ENCODE measurements at regions not wholly inside any gene's neighbourhood (a gene's known extent, or its start where the extent isn't known, plus 50 kb on each side); places are given as distances from the start of the nearest gene placed in this dataset.

DNA sequence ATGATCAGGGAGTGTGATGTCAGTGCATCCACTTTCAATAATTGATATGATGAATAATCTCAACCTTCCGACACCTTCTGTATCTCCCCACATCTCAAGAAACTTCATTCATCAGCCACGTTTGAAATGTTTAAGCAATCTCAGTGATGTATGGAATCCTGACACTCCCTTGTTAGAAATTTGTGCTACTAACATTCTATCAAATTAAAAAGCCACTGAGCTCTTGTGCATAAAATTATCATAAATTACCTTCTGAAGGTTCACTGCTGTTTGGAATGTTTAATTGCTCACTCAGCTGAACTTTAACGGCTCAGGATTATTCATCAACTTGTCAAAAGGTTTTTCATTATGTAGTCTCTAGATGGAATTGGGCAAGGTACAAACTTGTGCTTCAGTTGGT, 108.4 kb upstream of the DPH6 start:
- FAIRE-seq: no peak
- DNase-seq (ENCODE audit: low spot score in 2 of 2): no peak

DNA sequence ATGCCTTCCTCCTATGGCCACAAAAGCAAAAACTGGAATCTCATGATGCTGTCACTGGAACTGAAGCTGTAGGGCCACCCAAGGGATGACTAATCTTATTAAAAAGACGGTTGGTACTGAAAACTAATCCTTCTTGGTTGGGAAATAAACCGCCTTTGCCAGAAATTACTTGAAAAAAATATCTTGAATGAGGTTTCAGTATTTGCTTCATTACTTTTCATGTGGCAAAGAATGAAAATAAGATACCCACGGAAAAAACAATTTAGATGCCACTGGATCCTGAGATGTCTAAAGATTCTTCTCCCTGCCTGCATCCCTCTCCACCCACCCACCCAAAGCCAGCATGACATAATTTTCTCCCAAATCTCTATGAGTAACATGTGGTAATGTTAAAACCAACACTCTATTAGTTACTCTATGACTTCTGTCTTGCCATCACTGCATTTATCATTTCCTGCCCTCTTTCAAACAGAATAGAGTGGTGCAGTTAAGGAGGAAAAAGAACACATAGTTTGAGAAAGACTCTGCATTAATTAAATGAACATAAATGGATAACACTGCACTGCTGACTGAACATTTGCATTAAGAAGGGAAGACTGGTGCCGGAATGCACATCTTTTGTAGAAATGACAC, 111.8 kb upstream of the DPH6 start:
- DNase-seq (ENCODE audit: low spot score in 2 of 2) (no peak), FAIRE-seq (no peak)

DNA sequence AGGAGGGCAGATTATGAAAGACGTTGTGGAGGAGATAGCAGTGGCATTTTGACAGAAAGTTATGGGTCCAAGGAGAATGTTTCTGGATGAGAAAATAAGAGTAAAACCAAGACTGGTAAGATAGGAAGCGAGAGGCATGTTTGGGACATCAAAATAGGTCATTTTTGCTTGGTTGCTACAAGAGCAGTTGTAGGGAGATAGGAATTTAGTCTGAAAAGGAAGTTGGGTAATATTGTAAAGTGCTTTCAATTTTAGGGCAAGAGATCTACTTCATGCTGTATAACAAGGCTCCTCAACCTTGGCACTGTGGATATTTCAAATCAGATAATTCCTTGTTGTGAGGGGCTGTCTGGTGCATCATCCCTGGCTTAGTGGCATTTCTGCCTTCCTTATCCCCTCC, 118.0 kb upstream of the DPH6 start:
- FAIRE-seq (no peak), DNase-seq (ENCODE audit: low spot score in 2 of 2) (no peak)

DNA sequence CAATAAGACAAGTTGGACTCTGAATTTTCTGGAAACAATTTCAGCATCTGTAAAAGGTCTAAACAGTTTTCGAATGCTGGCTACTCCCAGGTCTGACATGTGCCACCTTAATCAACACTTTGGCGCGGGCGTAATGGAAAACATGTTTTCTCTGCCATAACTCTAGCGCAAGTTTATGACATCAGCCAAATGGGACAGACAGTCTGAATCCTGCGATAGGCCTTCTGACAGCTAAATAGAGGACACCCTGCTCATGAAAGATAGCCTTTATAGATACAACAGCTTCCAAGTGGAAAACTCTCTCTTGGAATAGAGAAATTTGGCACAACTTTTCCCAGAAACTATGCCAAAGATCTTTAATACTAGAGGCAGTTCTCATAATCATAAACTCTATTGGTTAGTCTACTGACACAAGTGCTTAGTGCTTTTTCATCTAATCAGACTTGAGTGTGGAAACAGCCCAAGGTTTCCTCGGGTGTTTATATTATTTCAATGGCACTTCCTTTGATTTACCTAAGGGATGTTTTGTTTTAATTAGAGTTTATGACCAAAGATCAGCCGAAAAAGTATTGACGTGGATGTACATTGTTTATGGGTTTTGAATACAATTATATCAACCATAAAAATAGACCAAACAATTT, 120.1 kb upstream of the DPH6 start:
- DNase-seq (ENCODE audit: low spot score in 2 of 2) (no peak), FAIRE-seq (no peak)

DNA sequence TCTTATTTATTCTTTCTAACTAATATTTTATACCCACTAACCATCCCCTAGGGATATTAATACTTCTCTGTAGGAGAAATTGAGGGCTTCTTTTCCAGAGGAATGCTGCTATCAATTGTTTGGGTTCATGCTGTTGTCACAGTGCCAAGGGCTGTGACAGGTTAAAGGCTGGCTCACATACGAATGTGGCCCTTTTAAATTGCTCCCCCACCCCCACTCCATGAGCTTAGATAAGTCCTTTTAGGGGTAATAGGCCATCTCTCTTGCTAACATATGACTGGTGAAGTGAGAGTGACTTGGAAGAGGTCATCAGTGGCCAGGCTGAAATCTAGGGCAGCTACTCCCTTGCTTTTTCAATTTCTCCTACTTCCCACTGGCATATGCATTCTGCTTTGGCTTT, 121.9 kb upstream of the DPH6 start:
- FAIRE-seq: no peak
- DNase-seq (ENCODE audit: low spot score in 2 of 2): no peak

DNA sequence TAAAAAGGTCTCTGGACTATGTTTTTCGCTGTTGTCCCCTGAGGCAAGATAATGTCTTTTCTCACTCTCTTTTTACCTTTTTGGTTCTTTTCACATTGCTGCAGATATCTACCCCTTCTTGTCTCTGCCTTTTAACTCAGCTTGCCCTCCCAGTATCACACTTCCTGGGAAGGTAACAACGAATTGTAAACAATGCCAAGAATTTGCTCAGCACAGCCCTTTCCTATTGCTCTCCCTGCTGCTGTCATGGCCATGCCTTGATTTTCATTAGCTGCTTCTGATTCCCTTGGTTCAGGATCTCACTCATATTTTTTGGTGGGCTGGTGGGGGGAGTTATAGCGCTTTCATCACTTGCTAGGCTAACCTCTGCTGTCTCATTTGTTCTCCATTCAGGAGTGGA, 123.1 kb upstream of the DPH6 start:
- no peak for DNase-seq (ENCODE audit: low spot score in 2 of 2)

DNA sequence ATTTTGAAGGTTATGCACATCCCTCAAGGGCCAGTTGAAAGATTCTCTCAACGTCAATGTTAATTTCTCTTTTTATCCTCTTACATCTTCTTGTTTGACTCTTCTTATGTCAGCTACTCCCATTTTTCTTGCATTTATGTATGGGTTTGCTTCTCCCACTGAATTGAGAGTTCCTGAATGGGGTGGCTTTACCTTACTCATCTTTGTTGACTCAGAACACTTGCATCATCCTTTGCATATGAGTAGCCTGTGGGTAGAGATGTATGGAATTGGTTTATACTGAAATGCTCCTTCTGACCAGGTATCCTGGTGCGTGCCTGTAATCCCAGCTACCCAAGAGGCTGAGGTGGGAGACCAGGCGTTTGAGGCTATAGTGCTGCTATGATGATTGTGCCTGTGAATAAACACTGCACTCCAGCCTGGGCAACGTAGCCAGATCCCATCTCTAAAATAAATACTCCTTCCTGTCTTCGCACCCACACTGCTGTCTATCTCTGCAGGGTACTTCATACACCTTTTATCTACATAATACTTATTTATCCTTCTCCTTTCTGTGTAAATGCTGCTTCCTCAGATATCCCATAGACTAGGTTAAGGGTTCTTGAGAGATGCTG, 123.6 kb upstream of the DPH6 start:
- FAIRE-seq (no peak), DNase-seq (ENCODE audit: low spot score in 2 of 2) (no peak)

More for the DNA sequence above, 123.1 kb upstream of the DPH6 start:
- no peak for FAIRE-seq

DNA sequence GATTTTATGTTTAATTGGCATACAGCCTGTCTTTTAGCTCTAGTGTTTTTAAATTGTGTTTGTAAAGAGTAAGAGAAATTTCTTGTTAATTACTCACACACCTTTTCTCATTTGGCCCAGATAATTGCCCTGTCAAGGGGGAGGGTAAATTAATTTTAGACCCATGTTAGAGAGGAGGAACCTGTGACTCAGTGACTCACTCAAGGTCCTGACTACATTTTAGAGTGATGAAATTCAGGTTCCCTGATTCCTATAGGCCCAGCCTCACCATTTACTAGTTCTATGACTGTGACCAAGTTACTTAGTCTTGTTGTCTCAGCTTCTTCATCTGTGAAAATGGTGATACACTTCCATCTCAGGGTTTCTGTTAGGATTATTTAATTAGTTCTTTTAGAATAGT, 125.2 kb upstream of the DPH6 start:
- FAIRE-seq (no peak), DNase-seq (ENCODE audit: low spot score in 2 of 2) (no peak)

DNA sequence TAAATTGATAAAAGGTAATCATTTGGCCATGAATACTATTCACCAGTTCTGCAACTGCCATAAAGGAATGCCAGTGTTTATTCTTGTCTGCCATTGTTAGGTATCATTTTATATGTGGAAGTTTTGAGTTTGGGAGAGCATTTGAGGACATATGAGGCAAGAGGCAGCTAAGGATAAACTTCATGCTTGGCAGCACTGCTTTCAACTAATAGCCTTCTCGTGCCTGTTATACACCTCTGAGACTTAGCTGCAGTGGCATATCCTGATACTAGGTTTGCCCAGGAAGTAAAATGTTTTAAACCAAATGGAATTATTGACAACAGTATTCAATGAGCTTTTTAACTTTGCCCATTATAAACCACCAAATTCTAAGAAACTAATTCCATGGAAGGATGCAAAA, 126.0 kb upstream of the DPH6 start:
- no peak for FAIRE-seq
- no peak for DNase-seq (ENCODE audit: low spot score in 2 of 2)

DNA sequence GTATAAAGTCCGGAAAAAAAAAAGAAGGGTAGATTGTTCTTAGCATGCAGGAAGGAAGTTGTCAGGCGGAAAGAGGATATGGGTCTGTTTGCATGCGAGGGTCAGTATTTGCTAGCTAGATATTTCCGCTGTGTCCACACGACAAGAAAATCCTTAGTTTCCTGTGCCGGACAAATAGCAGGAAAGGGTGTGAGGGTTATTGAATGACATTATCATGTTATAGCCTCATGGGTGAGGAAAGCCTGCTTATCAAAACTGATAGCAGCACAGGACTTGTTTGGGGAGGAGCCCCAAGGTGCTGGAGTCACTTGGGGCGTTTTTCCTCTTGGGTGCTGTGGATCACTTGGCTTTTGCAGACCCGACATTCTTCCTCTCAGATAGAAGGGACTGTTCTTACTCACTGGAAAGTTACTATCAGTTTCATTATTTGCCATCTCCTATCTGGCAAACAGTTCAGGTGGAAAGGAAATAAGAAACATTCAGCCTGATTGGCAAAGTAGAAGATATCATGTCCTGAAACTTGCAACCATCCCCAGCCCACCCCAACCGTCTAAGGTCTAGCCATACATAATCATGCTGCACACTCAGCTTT, 127.2 kb upstream of the DPH6 start:
- DNase-seq (ENCODE audit: low spot score in 2 of 2): no peak
- no peak for FAIRE-seq

DNA sequence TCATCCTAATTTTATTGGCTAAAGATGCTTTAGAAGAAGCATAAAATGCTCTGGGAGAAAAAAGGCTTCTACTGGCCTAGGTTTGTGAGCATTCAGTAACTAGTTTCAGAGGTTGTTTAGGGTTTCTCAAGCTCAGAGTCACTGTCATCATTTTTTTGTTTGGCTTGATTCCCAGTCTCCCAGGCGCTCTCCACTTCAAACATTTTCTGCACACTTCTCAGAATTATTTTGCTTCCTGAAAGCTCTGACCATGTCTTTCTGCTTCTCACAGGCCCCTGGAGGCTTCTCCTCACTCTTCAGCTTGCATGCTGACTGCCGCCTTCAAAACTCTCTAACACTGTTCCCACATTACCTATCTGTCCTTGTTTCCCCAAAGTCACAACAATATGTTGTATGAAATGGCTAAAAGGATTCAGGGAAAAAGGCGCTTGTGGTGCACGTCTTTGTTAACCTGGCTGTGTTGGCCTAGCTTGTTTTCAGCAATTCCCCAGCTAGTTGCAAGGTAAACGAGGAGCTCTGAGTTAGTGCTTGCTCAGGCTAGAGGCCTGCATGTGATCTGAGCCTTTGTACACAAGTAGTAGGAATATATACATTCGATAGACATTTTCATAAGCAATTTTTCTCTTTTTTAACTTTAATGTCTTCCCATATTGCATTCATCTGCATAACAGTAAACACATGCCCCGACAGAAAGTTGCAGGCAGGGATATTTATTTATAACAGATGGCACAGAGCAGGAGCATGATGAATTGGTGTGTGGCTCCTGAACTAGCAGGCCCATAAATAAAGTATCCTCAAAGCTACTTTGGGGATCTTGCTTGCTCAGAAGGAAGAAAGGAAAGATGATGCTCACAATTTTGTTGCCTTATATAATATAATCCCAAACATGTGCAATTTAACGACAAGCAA, 129.2 kb upstream of the DPH6 start:
- no peak for FAIRE-seq
- no peak for DNase-seq (ENCODE audit: low spot score in 2 of 2)

DNA sequence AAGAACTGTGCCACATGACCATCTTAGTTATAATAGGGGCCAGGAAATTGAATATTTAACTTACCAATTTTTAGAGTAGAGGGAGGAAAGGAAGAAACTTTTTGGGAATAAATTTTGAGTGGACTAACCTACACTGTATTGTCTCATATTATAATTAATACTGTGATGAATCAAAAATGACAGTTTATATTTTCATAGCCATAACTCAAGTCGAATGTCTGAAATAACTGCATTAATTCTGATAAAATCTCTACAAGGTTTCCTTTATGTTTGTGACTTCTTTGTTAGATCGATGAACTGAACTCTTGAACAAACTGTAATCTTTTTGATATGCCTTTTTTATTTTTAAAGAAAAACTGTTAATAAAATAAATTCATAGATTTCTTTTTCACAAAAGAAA, 132.8 kb upstream of the DPH6 start:
- DNase-seq (ENCODE audit: low spot score in 2 of 2) (no peak), FAIRE-seq (peak; percentile 54)

DNA sequence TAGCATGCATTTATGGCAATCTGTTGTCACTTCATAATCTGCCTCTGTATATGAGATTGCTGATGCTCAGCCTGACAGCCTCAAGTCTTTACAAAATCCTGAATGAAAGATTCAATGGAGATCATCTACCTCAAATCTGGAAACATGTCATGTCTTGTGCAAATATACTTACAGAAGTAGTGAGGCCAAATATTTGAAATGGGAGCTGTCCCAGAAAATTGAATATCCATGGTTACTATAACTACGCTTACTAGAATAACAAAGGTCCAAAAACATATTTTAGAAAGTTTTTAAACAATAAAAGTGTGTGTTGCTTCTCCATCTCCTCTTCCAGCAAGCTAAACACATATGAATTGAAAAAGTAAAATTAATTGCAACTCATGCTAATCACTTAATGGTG, 133.2 kb upstream of the DPH6 start:
- FAIRE-seq (no peak), DNase-seq (ENCODE audit: low spot score in 2 of 2) (no peak)

DNA sequence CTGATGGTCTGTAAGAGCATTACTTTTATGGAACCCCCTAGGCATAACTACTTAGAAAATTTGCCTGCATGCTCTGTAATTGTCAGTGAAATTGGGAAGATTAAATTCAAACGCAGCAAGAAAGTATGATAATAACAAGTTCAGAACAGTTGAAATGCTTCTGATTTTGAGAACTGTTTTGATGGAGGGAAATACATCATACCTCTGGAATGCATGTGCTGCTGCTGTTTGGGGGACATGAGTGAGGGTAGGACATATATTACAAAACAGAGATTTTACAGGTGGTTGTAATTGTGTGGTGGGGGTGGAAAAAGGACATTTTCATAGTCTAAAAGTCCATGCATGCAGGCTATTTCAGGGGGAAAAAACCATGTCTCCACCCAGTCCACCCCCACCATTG, 135.0 kb upstream of the DPH6 start:
- DNase-seq (ENCODE audit: low spot score in 2 of 2) (no peak), FAIRE-seq (no peak)

DNA sequence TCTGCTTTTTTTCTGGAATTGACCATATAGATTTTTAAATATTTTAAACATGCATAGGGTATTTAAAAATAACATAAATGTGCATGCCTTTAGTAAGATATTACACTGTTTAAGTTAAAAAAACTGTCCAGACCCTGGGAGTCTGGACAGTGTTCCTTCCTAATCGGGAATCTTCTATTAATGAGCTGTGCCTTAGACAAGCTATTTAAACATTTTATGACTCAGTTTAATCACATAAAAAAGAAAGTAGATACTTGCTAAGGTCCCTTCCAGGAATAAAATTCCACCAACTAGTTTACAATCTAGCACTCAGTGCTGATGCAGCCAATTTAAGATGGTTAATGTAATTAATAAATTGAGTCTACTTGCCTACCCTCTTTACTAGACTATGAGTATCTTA, 140.4 kb upstream of the DPH6 start:
- DNase-seq (ENCODE audit: low spot score in 2 of 2) (no peak), FAIRE-seq (no peak)

DNA sequence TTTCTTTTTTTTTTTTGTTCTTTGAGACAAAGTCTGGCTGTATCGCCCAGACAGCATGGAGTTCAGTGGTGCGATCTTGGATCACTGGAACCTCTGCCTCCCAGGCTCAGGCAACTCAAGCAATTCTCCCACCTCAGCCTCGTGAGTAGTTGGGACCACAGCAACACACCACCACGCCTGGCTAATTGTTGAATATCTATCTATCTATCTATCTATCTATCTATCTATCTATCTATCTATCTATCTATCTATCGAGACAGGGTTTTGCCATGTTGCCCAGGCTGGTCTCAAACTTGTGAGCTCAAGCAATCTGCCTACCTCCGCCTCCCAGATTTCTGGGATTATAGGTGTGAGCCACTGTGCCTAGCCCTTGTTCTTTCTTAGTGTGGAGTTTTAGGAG, 143.3 kb upstream of the DPH6 start:
- DNase-seq (ENCODE audit: low spot score in 2 of 2) (no peak), FAIRE-seq (no peak)

DNA sequence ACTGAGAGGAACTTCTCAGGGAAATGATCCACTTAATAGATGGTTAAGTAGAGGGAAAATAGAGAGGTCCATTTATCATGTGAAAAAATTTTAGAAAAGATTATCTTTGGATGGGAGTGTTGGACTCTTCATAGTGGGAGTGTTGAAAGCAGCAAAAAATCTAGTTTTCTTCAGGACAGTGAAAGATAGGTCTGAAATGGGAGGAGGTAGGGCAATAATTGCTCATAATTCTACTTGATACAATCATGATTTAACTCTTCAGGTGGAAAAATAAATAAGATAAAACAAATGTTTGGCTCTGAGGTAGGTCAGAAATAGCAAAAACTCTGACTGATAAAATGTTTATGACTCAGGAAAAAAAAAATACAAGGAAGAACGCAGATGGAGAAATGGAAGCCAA, 144.1 kb upstream of the DPH6 start:
- FAIRE-seq (no peak), DNase-seq (ENCODE audit: low spot score in 2 of 2) (no peak)

DNA sequence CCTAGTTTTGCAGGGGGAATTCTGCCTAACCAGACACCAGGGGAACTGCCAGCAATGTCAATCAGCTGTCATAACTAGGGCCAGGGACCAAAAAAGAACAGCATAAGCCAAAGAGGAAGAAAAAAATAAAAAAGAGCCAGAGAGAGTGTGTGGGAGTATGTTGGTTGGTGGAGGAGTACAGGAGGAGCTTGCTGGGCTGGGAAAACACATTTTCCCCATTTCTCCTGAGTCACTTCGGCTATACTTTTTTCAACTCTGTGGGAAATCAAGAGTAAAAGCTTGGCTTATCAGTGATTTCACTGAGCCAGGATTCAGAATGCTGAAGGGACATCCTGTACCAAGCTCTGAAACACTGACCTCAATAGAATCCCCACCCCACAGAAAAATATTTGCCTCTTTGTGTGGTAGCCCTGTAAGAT, 144.7 kb upstream of the DPH6 start:
- DNase-seq (ENCODE audit: low spot score in 2 of 2) (peak in 1 of 2 donors; percentile 16), FAIRE-seq (no peak)

DNA sequence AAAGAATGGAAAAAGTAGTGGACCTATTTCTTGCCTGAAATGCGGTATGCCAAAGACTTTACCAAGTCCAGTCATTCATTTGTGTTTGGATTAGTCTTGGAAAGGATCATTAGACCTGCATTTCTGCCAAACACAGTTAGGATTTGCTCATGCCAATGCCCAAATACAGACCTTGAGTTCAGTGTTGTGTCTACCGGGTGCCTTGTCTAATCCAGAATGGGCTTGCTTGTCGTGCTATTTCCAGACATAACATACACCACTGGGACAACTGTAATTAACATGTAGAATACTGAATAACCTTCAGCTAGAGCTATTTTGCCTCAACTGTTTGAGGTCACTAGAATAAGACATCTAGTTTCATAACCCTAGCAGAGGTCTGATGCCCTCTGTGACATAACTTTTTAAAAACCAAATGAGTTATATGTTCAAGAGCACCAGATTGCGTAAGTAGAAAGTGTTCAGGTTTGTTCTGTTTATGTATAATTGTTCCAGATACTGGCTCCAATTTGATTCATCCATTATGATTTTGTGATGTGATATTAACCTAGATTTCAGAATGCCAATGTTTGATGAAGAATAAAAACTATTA, 145.3 kb upstream of the DPH6 start:
- FAIRE-seq (no peak), DNase-seq (ENCODE audit: low spot score in 2 of 2) (no peak)

Data from frontal cortex (tissue), 3 donors.